HG03064 (cell line): ENCODE measurements at regions not wholly inside any gene's neighbourhood (a gene's known extent, or its start where the extent isn't known, plus 50 kb on each side); places are given as distances from the start of the nearest gene placed in this dataset.
A peak's percentile ranks its signal among the peaks of the same experiment; 100 is the strongest.
"Not testable (repeated sequence)": the region's sequence is repeated elsewhere in the genome, so short reads cannot be mapped to it uniquely, and the experiment has no call there.

Source experiments
- ATAC-seq: cut with Tn5 transposase; IDR thresholded peaks from one replicate; pipeline ENCODE4 v1.9.1; 2021; ENCODE audit warnings: low read depth; ENCODE audit not compliant: unreplicated experiment

- no peak for ATAC-seq
Measured at GRCh38 chr10:6929148-6929830, 349.2 kb upstream of the PRKCQ start.

- no peak for ATAC-seq
Measured at GRCh38 chr10:6928586-6928985, 348.5 kb upstream of the PRKCQ start.

GRCh38 chr10:6926971-6927370 is 346.9 kb upstream of the PRKCQ start:
- ATAC-seq = no peak

GRCh38 chr10:6925146-6925545 is 345.1 kb upstream of the PRKCQ start:
- no peak for ATAC-seq

- no peak for ATAC-seq
Measured at GRCh38 chr10:6924166-6924565, 344.1 kb upstream of the PRKCQ start.

- ATAC-seq = not testable (repeated sequence)
Measured at GRCh38 chr10:6921026-6921425, 340.9 kb upstream of the PRKCQ start.

GRCh38 chr10:6920072-6921019 is 340.3 kb upstream of the PRKCQ start:
- ATAC-seq = peak; percentile 81

- ATAC-seq = no peak
Measured at GRCh38 chr10:6919077-6919476, 339.0 kb upstream of the PRKCQ start.

GRCh38 chr10:6918305-6918704 is 338.2 kb upstream of the PRKCQ start:
- ATAC-seq = no peak

- ATAC-seq = no peak
Measured at GRCh38 chr10:6917125-6917524, 337.0 kb upstream of the PRKCQ start.

GRCh38 chr10:6916601-6917000 is 336.5 kb upstream of the PRKCQ start:
- no peak for ATAC-seq

GRCh38 chr10:6915307-6915706 is 335.2 kb upstream of the PRKCQ start:
- no peak for ATAC-seq

GRCh38 chr10:6912929-6913328 is 332.9 kb upstream of the PRKCQ start:
- ATAC-seq = no peak

- no peak for ATAC-seq
Measured at GRCh38 chr10:6912424-6912823, 332.3 kb upstream of the PRKCQ start.

- no peak for ATAC-seq
Measured at GRCh38 chr10:6912021-6912420, 331.9 kb upstream of the PRKCQ start.

- ATAC-seq = no peak
Measured at GRCh38 chr10:6909905-6910560, 330.0 kb upstream of the PRKCQ start.

GRCh38 chr10:6907877-6908530 is 327.9 kb upstream of the PRKCQ start:
- ATAC-seq = no peak

GRCh38 chr10:6894405-6894804 is 314.3 kb upstream of the PRKCQ start:
- ATAC-seq = no peak

- ATAC-seq = no peak
Measured at GRCh38 chr10:6892864-6893263, 312.8 kb upstream of the PRKCQ start.

GRCh38 chr10:6891924-6892323 is 311.8 kb upstream of the PRKCQ start:
- ATAC-seq = no peak

- no peak for ATAC-seq
Measured at GRCh38 chr10:6889718-6890117, 309.6 kb upstream of the PRKCQ start.
